Hematopoietic multipotent progenitor cell (in vitro differentiated cells): ENCODE measurements at regions not wholly inside any gene's neighbourhood (a gene's known extent, or its start where the extent isn't known, plus 50 kb on each side); places are given as distances from the start of the nearest gene placed in this dataset.

Experiments
- DNase-seq, 3 donors: peaks; one replicate each; pipeline ENCODE4 v3.0.0-alpha.2; 2011 to 2015; ENCODE audit warnings: low read depth in 2 of 3, low spot score in 2 of 3

GRCh38 chr10:3911241-3911640 is 126.2 kb upstream of the KLF6 start:
- DNase-seq, result no peak

GRCh38 chr10:3909339-3909738 is 124.3 kb upstream of the KLF6 start:
- DNase-seq, result no peak

DNA sequence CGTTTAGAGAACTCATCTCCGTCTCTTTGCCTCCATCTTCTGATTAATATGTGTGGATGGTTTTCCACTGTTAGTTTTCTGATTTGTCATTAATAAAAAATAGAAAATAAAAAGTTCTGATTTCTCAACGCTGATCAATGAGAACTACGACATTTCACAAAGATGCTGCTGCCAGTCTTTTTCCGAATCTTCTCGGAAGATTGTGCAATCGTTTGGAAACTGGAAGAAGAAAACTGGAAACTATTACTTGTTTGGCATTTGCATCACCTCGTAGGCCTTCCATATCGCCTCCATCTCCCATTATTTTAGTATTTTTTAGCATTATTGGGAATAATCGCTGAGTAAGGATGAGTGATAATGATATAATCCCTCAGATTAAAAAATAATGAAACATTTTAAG is 123.2 kb upstream of the KLF6 start:
- no peak for DNase-seq

- DNase-seq, result no peak
Observed at GRCh38 chr10:3907514-3907913, 122.5 kb upstream of the KLF6 start.

GRCh38 chr10:3906511-3907111 is 121.6 kb upstream of the KLF6 start:
- no peak for DNase-seq

GRCh38 chr10:3904419-3904960 is 119.5 kb upstream of the KLF6 start:
- no peak for DNase-seq

- peak in 1 of 3 donors; percentile 22 for DNase-seq
Observed at GRCh38 chr10:3902809-3903410, 117.9 kb upstream of the KLF6 start.

DNA sequence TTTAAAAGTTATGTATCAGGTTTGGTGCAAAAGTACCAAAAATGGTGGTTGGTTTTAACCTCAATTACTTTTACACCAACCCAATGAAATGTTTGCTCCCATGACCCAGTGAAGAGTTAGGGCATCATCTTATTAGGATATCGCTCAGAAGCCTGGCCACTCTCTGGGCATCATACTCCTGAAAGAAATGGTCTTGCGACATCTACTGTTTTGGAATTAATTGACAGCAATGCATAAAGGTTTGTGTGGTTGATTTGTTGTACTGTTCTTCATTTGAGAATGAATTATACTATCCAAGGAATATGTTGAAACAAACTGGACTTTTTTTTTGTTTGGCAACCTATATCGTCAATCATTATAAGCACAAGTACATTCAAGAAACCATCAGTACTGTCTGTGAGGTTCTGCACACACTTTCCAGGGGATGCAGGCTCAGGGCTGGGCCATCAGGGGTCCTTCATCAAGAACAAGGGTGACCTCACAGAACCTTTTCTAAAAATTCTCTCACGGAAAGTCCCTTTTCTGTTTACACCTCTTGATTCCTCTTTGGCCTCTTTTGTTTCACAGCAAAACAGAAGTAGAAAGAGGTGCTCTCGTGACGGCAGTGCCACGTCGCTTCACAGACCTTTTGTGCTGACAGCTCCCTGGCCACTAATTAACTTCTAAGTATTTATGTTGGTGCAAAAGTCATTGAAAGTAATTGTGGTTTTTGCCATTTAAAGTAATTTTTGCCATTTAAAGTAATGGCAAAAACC is 117.2 kb upstream of the KLF6 start:
- peak in 2 of 3 donors; percentile 77 for DNase-seq

DNA sequence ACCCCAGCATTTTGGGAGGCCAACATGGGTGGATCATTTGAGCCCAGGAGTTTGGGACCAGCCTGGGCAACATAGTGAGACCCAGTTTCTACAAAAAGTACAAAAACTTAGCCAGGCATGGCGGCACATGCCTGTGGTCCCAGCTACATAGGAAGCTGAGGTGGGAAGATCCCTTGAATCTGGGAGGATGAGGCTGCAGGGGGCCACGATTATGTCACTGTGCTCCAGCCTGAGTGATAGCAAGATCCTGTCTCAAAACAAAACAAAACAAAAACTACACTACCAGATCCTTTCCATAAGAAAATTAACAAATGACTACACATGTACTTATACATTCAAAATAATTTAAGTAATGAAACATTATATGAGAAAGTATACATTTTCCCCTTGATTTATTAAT is 116.4 kb upstream of the KLF6 start:
- DNase-seq, result no peak

GRCh38 chr10:3900391-3900790 is 115.4 kb upstream of the KLF6 start:
- no peak for DNase-seq

DNA sequence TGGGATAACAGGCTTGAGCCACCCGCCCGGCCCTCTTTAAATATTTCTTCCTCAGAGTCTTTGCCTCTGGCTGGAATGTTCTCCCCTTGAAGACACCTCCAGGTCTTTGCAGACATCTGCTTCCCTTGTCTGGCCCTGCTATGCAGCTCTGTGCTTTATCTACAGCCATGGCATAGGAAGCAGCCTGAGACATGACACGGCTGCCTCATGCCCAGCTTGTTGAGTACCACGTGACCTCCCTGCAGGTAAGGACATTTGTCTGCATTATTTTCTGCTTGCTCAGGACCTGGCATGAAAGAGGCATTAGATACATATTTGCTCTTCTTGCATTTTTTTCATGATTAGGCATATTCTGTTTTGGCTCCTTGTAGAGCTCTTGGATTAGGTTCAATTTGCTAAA is 113.8 kb upstream of the KLF6 start:
- DNase-seq, result no peak

DNA sequence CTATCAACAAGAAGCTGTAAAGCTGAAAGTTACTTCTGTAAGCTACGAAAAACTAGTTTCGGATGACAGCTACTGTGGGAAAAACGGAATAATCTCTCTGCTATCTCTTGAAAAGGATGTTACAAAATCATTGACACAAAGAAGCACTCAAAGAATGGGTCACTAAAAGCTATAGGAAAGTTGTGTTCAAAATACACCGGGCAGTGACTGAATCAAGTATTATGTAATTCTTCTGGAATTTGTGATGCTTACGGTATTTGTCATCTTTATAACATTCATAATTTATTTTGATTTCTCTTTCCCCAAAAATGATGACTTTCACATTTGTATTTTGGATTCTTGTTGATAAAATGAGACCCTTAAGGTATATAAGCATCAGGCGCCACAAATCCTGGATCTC is 112.1 kb upstream of the KLF6 start:
- DNase-seq, result no peak

- DNase-seq, result no peak
Observed at GRCh38 chr10:3896161-3896560, 111.2 kb upstream of the KLF6 start.

GRCh38 chr10:3895045-3895631 is 110.1 kb upstream of the KLF6 start:
- DNase-seq, result no peak

DNA sequence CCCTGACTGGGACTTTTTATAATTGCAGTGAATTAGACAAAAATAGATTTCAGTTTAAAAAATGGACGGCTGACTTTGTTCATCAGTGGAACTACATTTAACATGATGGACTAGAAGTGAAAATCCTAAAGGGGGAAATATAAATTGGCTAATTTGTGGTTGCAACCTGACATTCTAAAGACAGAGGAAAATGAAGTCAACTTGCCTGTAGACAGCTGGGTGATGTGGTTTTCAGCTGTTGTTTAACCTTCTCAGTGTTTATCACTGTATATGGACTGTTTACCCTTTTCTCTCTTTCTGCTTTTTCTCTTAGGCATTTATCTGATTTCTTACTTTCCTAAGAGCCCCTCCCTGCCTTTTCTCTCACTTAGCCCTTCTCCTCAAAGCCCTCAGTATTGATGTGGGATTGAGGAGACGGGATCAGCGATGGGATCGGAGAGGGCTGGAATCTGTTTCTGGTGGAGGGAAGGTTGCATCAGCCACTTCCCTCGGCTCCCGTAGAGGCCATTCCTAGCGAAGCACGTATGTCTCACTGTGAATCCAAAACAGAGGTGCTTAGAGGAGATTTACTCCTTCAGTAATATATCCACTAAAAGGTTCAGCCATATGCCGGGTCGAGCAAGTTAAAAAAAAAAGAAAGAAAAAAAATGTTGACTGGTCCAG is 109.0 kb upstream of the KLF6 start:
- DNase-seq, result no peak

GRCh38 chr10:3892440-3893425 is 107.7 kb upstream of the KLF6 start:
- no peak for DNase-seq

- no peak for DNase-seq
Observed at GRCh38 chr10:3891396-3891795, 106.4 kb upstream of the KLF6 start.

DNA sequence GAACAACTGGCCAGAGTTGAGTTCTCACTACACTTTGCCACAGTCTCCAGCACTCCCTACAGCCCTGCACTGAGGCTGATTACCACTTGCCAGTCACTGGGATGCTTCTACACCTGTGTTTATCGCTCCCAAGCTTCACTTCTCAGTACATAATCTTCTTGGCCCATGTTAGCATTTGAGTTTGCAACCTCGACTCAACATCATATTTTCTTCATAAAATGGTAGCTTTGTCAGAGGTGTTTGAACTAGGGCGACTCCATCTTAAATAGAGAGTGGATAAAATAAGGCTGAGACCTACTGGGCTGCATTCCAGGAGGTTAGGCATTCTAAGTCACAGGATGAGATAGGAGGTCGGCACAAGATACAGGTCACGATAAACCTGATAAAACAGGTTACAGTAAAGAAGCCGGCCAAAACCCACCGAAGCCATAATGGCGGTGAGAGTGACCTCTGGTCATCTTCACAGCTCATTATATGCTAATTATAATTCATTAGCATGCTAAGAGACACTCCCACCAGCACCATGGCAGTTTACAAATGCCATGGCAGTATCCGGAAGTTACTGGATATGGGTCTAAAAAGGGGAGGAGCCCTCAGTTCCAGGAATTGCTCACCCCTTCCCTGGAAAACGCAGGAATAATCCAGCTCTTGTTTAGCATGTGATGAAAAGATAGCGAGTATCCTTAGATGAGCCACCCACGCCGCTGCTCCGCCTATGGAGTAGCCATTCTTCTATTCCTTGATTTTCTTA is 105.8 kb upstream of the KLF6 start:
- no peak for DNase-seq

- no peak for DNase-seq
Observed at GRCh38 chr10:3889961-3890522, 105.0 kb upstream of the KLF6 start.
